HG03432 (cell line): ENCODE measurements at regions not wholly inside any gene's neighbourhood (a gene's known extent, or its start where the extent isn't known, plus 50 kb on each side); places are given as distances from the start of the nearest gene placed in this dataset.

Source experiments
- ATAC-seq: cut with Tn5 transposase; IDR thresholded peaks from one replicate; pipeline ENCODE4 v1.9.1; 2021; ENCODE audit warnings: mild to moderate bottlenecking, moderate library complexity; ENCODE audit not compliant: unreplicated experiment

GRCh38 chr18:62629031-62629430 lies 86.3 kb upstream of the PHLPP1 start:
- ATAC-seq = no peak

DNA sequence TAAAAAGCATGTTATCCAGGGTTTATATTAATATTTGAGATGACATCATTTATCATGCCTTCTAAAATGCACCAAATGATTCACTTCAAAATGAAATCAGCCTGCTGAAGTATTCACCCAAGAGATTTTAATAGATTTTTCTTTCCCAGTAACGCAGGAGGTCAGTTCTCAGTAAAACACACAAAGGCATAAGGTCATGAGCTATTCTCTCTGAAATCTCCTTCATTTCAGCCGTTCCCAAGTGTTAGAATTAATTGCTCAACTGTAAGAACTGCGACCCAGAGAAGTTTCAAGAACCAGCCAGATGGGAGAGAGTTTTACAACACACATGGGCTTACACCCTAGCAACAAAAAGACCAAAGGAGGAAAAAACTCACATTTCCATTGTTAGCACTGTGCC lies 84.2 kb upstream of the PHLPP1 start:
- ATAC-seq = no peak

GRCh38 chr18:62632788-62633455 lies 82.4 kb upstream of the PHLPP1 start:
- no peak for ATAC-seq

DNA sequence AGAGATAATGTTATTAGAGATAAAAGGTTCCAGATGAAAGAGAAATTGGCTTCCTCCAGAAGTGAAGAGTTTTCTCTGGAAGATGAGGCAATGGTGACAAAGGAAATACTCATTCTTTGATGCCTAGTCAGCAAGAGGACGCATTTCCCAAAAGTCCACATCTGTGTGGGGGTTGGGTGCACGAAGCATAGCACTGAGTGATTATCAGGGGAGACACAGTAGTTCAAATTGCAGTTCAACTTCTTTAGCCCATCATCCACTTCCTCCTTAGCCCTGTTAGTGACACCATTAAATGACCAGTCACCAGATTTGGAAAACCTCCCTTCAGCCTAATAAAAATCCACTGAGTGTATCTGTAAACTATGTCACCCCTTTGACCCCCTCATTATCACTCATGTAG lies 80.9 kb upstream of the PHLPP1 start:
- ATAC-seq = no peak

DNA sequence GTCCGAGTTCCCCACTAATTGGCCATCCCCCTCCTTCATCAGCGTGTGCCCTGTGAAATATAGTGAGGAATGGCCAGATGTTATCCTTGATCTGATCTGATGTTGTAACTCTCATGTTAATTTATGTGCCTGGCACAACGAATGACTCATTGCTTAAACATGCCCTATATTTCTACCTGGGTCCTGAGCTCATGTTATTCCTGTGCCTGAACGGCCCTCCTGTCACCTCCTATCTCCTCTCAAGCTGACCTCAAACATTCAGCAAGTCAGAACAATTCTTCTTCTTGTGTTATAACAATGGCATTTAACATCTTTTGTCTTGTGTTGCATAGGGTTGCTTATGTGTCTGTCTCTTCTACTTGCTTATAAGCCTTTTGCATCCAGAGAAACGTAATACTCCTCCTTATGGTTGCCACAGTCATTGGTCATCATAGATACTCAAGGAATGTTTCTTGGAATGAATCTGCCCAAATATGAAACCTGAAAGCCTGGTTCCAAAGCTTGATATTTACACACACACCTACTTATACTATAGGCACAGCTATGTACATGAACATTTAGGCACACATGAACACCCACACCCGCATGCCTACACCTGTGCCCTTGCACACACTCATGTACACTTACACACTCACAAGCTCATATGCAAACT lies 80.2 kb upstream of the PHLPP1 start:
- no peak for ATAC-seq

GRCh38 chr18:62637403-62637802 lies 77.9 kb upstream of the PHLPP1 start:
- ATAC-seq = no peak

DNA sequence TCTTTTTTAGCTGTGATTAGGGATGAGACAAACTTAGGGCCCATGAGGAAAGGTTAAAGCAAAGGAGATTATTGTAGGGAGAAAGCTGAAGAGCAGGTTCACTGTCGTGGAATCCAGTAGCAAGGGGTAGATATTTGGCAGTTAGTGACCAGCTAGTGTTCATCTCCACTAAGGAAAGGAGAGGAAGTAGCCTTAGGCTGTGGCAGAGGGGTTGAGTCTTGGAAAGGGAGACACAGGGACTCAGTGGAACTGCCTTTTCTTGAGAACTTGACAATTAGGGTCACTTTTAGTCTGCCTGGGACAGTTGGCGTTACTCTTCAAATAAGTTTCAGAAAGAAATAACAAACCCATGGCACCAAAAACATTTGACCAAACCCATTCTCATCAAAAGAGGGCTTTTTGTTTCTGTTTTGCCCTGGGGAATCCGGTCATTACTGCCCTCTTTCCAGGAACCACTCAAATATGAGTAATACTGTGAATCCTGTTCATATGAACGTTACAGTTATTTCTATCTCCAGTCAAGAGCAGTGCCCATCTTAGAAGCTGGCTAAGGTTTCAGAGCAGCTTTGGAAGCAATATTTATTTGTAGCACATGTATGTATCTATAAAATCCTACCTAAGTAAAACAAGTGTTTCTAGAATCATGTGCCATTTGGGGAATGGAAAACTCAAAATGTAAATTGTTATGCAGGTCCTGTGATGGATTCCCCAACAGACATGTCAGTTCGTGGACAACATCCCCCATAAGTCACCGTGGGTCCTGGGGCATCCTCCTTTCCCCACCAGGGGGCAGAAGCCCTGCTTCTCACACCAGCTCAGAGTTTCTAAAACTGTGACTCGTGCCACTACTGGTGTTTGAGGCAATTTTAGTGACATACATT lies 77.3 kb upstream of the PHLPP1 start:
- ATAC-seq = peak; percentile 80

GRCh38 chr18:62643181-62643580 lies 72.2 kb upstream of the PHLPP1 start:
- no peak for ATAC-seq

- no peak for ATAC-seq
Observed at GRCh38 chr18:62644773-62645172, 70.6 kb upstream of the PHLPP1 start.

DNA sequence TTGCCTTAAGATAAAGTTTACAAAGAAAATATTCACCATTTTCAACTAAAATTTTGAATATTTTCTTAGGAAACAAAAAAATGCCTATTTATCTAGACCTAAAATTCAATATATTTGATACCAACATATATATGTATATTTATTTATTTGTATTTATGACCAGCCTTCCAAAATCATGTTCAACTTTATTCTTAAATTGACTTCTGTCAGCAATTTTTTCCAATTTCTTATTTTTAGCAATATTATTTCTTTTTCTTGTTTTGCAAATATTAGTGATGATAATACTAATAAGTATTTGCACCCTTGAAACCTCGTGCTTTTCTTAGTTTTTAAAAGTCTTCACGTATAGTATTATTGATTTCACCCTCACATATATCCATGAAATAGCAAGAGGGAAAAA lies 68.2 kb upstream of the PHLPP1 start:
- no peak for ATAC-seq

DNA sequence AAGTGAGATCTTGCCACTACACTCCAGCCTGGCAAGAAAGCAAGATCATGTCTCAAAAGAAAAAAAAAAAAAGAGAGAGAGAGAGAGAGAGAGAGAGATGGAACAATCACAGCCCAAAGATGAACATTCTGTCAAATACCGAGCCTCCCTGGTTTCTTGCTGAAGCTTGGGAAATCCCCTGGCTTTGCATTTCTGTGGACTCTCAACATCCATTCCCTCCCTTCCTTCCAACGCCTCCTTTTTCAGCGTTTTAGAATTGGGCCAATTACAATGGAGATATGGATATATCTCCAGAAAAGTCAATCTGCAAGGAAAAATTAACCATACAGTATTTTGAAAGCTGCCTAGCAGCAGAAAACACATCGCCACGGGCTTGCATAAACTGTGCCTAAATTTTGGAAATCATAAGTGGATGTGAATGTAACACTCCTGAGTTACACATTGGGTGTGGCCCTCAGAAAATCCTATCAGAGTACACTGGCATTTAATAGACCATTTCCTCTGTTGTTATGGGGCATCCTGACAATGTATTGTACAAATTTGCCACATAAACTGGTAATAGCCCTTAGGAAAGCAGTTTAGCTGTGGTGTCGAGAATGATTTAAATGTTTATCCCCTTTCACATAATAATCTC lies 67.2 kb upstream of the PHLPP1 start:
- ATAC-seq = no peak

- peak; percentile 67 for ATAC-seq
Observed at GRCh38 chr18:62651276-62652056, 63.9 kb upstream of the PHLPP1 start.

DNA sequence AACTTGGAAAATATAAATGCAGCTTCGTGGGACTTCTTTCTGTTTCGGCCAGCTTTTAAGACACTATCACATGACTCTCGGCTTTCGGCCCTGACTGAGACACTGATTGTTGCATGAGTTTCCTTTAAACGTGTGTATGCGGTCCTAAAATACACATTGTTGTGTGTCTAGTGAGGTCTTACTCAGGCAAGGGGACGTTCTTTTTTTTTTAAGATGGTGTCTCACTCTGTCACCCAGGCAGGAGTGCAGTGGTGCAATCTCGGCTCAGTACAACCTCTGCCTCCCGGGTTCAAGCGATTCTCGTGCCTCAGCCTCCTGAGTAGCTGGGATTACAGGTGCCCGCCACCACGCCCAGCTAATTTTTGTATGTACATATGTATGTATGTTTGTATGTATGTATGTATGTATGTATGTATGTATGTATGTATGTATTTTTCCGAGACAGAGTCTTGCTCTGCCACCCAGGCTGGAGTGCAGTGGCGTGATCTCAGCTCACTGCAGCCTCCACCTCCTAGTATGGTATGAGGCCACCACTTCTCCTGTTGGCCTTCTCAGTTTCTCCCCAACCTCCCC lies 63.2 kb upstream of the PHLPP1 start:
- peak; percentile 78 for ATAC-seq

- no peak for ATAC-seq
Observed at GRCh38 chr18:62655520-62656219, 59.7 kb upstream of the PHLPP1 start.

GRCh38 chr18:62658028-62658427 lies 57.3 kb upstream of the PHLPP1 start:
- no peak for ATAC-seq

- no peak for ATAC-seq
Observed at GRCh38 chr18:62659698-62660097, 55.6 kb upstream of the PHLPP1 start.

DNA sequence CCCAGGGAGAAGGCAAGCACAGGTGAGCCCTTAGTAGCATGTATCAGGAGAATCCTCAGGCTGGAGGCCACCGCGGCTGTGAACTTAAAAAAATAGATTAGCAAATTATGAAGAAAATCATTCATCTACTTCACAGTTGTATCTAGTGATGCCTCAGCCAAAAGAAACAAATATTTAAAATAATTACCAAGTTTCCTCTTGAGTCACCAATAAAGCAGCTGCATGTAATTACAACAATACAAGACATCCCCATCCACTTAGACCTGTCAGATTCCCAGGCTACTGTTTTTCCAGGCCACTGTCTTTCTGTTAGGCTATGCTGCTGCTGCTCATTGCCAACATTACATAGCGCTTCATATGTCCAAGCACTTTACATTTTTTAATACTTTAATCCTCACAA lies 54.6 kb upstream of the PHLPP1 start:
- ATAC-seq = no peak

- peak; percentile 94 for ATAC-seq
Observed at GRCh38 chr18:62663731-62664336, 51.5 kb upstream of the PHLPP1 start.

- ATAC-seq = peak; percentile 15
Observed at GRCh38 chr18:62664414-62664813, 50.9 kb upstream of the PHLPP1 start.
